Inflammatory macrophage treated with lipopolysaccharide for 1 hour (primary cell): ENCODE measurements at regions not wholly inside any gene's neighbourhood (a gene's known extent, or its start where the extent isn't known, plus 50 kb on each side); places are given as distances from the start of the nearest gene placed in this dataset.

Source experiments
- DNase-seq, 2 donors: peaks; one replicate each; pipeline ENCODE4 v3.0.0-alpha.2; 2020 to 2022

- no peak for DNase-seq
Observed at GRCh38 chr16:9533042-9533441, 441.6 kb downstream of the HAPSTR1 start.

GRCh38 chr16:9534759-9535158 lies 443.3 kb downstream of the HAPSTR1 start:
- no peak for DNase-seq

- no peak for DNase-seq
Observed at GRCh38 chr16:9536905-9537304, 445.5 kb downstream of the HAPSTR1 start.

- DNase-seq: no peak
Observed at GRCh38 chr16:9539346-9539745, 447.9 kb downstream of the HAPSTR1 start.

- DNase-seq: no peak
Observed at GRCh38 chr16:9541723-9542122, 450.3 kb downstream of the HAPSTR1 start.

- DNase-seq: no peak
Observed at GRCh38 chr16:9542165-9542755, 450.8 kb downstream of the HAPSTR1 start.

- no peak for DNase-seq
Observed at GRCh38 chr16:9545522-9546437, 454.3 kb downstream of the HAPSTR1 start.

- no peak for DNase-seq
Observed at GRCh38 chr16:9546438-9546786, 455.0 kb downstream of the HAPSTR1 start.

- DNase-seq: no peak
Observed at GRCh38 chr16:9549487-9549886, 458.0 kb downstream of the HAPSTR1 start.

GRCh38 chr16:9555051-9555450 lies 463.6 kb downstream of the HAPSTR1 start:
- DNase-seq: no peak

- no peak for DNase-seq
Observed at GRCh38 chr16:9556949-9557665, 465.7 kb downstream of the HAPSTR1 start.

GRCh38 chr16:9557713-9558112 lies 466.3 kb downstream of the HAPSTR1 start:
- DNase-seq: no peak

GRCh38 chr16:9566099-9566498 lies 474.7 kb downstream of the HAPSTR1 start:
- no peak for DNase-seq

- no peak for DNase-seq
Observed at GRCh38 chr16:9567666-9568065, 476.2 kb downstream of the HAPSTR1 start.

GRCh38 chr16:9568261-9568660 lies 476.8 kb downstream of the HAPSTR1 start:
- DNase-seq: no peak

GRCh38 chr16:9570521-9570920 lies 479.1 kb downstream of the HAPSTR1 start:
- no peak for DNase-seq

GRCh38 chr16:9578459-9578858 lies 487.0 kb downstream of the HAPSTR1 start:
- DNase-seq: no peak

- DNase-seq: no peak
Observed at GRCh38 chr16:9580025-9580424, 488.6 kb downstream of the HAPSTR1 start.

- DNase-seq: no peak
Observed at GRCh38 chr16:9593440-9593839, 502.0 kb downstream of the HAPSTR1 start.

- DNase-seq: no peak
Observed at GRCh38 chr16:9594047-9594446, 502.6 kb downstream of the HAPSTR1 start.

- DNase-seq: no peak
Observed at GRCh38 chr16:9594946-9595345, 503.5 kb downstream of the HAPSTR1 start.

- no peak for DNase-seq
Observed at GRCh38 chr16:9595393-9595792, 503.9 kb downstream of the HAPSTR1 start.

- no peak for DNase-seq
Observed at GRCh38 chr16:9596788-9597187, 505.3 kb downstream of the HAPSTR1 start.
